ENCODE measurements at regions not wholly inside any gene's neighbourhood (a gene's known extent, or its start where the extent isn't known, plus 50 kb on each side); places are given as distances from the start of the nearest gene placed in this dataset.
"Not testable (repeated sequence)": the region's sequence is repeated elsewhere in the genome, so short reads cannot be mapped to it uniquely, and the experiment has no call there.

DNA sequence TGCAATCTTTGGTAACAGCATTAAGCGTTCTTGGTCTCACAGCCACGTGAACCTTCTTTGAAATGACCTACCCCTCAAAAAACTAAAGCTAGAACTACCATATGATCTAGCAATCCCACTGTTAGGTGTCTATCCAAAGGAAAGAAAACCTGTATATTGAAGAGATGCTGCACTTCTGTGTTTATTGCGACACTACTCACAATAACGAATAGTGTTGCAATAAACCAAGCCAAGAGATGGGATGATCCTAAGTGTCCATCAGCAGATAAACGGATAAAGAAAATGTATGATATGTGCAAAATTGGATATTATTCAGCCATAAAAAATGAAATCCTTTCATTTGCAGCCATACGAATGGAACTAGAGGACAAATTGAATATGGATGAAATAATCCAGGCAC is 637.9 kb downstream of the EFNB2 start:
- no peak for TF ChIP-seq ZNF274 (IDR thresholded peaks at IDR 0.05; ENCODE audit: low read depth, low read length)
- H3K4me3 ChIP-seq (ENCODE audit: low read length), result no peak overlapping the region

DNA sequence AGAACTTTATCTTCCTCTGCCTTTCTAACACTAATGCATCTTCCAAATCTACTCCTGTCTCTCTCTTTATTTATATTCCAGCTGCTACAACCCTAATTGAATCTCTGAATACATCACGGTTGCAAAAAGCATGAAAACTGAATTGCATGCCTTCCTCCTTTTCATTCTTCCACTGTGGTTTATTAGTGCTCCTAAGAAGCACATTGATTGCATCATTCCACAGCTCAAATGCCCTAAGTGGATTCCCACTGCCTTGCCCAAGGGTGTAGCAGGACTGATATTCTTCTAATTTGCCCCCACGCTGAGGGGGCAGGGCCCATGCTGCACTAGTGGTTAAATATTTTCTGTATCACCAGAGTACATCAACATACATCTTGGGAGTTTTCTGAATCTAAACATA is 640.8 kb downstream of the EFNB2 start:
- no peak overlapping the region for H3K4me3 ChIP-seq (ENCODE audit: low read length)
- TF ChIP-seq ZNF274 (IDR thresholded peaks at IDR 0.05; ENCODE audit: low read depth, low read length), result no peak

GRCh38 chr13:105890509-105890908 is 645.0 kb downstream of the EFNB2 start:
- no peak overlapping the region for H3K4me3 ChIP-seq (ENCODE audit: low read length)
- no peak for TF ChIP-seq ZNF274 (IDR thresholded peaks at IDR 0.05; ENCODE audit: low read depth, low read length)

DNA sequence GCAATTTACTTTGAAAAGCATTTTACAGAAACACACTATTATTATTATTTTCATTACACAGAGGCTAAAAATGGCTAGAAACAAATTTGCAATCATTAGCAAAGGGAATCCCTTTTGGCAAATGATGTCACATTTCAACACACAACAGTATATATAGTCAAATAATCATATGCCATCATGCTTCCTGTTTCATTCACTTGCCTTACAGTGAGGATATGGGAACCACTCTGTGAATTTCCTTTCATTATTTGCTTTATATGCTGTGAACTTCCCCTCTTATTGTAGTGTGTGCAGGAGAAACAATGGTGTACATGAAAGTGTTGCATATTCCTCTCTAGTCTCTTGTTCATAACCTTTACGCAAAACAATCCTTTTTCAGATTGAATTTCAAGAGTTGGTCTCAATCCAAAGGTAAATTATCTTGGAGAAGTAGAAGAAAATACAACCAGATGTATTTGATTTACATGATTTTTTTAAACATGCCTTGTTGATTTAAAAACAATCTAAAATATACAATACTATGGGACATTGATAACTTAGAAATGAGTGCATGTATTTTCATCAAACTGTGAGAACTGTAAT is 657.3 kb downstream of the EFNB2 start:
- no peak overlapping the region for H3K4me3 ChIP-seq (ENCODE audit: low read length)
- no peak for TF ChIP-seq ZNF274 (IDR thresholded peaks at IDR 0.05; ENCODE audit: low read depth, low read length)

DNA sequence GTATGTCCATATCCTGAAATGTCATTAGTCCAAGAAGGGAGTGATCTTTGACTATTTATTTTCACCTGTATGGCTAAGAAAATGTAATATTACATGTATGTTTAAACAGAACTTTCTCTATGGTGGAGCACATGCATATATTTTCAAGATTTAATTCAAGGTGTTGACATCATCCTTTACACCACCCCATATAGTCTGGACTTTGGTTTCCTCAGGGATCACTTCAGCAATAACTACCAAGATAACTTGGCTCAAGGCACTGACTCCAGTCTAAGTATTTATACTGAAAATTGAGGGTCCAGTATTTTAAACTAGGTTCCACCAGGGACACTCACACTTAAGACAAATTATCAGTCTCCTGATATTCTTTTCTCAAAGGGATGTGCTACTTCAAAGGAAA is 660.6 kb downstream of the EFNB2 start:
- TF ChIP-seq ZNF274 (IDR thresholded peaks at IDR 0.05; ENCODE audit: low read depth, low read length), result no peak
- H3K4me3 ChIP-seq (ENCODE audit: low read length), result no peak overlapping the region

- TF ChIP-seq ZNF274 (IDR thresholded peaks at IDR 0.05; ENCODE audit: low read depth, low read length), result no peak
- H3K4me3 ChIP-seq (ENCODE audit: low read length), result no peak overlapping the region
Measured at GRCh38 chr13:105871768-105872167, 663.7 kb downstream of the EFNB2 start.

GRCh38 chr13:105871326-105871725 is 664.1 kb downstream of the EFNB2 start:
- no peak for TF ChIP-seq ZNF274 (IDR thresholded peaks at IDR 0.05; ENCODE audit: low read depth, low read length)
- no peak overlapping the region for H3K4me3 ChIP-seq (ENCODE audit: low read length)

- no peak for TF ChIP-seq ZNF274 (IDR thresholded peaks at IDR 0.05; ENCODE audit: low read depth, low read length)
- no peak overlapping the region for H3K4me3 ChIP-seq (ENCODE audit: low read length)
Measured at GRCh38 chr13:105863300-105863920, 672.1 kb downstream of the EFNB2 start.

DNA sequence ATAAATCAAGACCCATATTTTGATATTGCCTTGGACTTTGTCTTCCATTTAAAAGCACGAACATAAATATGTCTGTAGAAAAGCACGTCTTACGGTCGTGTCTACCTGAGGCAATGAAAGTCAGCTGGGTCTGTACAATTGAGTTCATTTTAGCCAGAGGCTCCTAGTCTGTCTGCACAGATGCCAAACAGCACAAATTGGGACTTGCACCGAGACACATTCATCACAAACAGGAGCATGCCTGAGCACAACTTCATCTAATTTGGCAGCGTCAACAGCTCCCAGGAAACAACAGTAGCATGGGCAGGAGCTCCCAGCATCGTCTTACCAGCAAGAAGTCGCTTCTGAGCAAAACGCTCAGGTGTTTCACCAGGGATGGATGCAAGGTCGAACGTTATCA is 687.0 kb downstream of the EFNB2 start:
- no peak overlapping the region for H3K4me3 ChIP-seq (ENCODE audit: low read length)
- no peak for TF ChIP-seq ZNF274 (IDR thresholded peaks at IDR 0.05; ENCODE audit: low read depth, low read length)

GRCh38 chr13:105847527-105848291 is 687.8 kb downstream of the EFNB2 start:
- TF ChIP-seq ZNF274 (IDR thresholded peaks at IDR 0.05; ENCODE audit: low read depth, low read length), result no peak
- no peak overlapping the region for H3K4me3 ChIP-seq (ENCODE audit: low read length)

GRCh38 chr13:105846923-105847322 is 688.5 kb downstream of the EFNB2 start:
- no peak for TF ChIP-seq ZNF274 (IDR thresholded peaks at IDR 0.05; ENCODE audit: low read depth, low read length)
- H3K4me3 ChIP-seq (ENCODE audit: low read length), result no peak overlapping the region

DNA sequence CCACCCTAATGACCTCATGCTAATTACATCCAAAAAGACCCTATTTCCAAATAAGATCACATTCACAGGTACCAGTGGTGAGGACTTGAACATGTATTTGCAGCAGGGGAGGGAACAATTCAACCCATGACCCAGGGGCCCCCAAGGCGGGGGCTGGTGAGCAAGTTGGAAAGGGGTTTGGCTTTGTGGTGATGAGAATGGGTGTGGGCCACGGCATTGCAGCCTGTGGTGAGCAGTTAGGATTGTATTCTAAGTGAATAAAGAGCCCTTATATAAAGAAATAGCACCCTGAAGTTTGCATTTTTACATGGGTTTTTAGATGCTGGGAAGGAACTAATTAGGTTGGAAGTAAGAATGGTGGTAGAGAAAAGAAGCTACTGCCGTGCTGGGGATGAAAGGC is 694.2 kb downstream of the EFNB2 start:
- no peak overlapping the region for H3K4me3 ChIP-seq (ENCODE audit: low read length)
- no peak for TF ChIP-seq ZNF274 (IDR thresholded peaks at IDR 0.05; ENCODE audit: low read depth, low read length)

- TF ChIP-seq ZNF274 (IDR thresholded peaks at IDR 0.05; ENCODE audit: low read depth, low read length), result no peak
Measured at GRCh38 chr13:105838231-105838630, 697.2 kb downstream of the EFNB2 start.

GRCh38 chr13:105837295-105837694 is 698.2 kb downstream of the EFNB2 start:
- not testable (repeated sequence) for H3K4me3 ChIP-seq (ENCODE audit: low read length)

More at GRCh38 chr13:105838231-105838630, 697.2 kb downstream of the EFNB2 start:
- no peak overlapping the region for H3K4me3 ChIP-seq (ENCODE audit: low read length)

DNA sequence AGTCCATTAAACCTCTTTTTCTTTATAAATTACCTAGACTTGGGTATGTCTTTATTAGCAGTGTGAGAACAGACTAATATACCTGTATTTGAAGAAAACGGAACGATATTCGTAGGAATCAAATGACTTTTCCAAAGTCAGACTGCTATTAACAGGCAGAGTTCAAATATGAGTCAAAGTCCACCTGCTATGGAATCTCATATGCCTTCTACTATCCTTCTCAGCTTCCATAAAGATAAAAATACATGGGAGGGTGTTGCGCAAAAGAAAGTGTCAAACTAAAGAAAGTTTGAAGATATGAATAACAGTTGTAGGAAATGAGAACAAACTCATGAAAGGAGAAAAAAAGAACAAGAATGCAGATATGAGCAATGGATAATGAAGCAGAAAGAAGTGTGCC is 704.6 kb downstream of the EFNB2 start:
- TF ChIP-seq ZNF274 (IDR thresholded peaks at IDR 0.05; ENCODE audit: low read depth, low read length), result no peak
- no peak overlapping the region for H3K4me3 ChIP-seq (ENCODE audit: low read length)

Measured in GM08714 (cell line).